Upper lobe of left lung (tissue), 6 donors: ENCODE measurements at regions not wholly inside any gene's neighbourhood (a gene's known extent, or its start where the extent isn't known, plus 50 kb on each side); places are given as distances from the start of the nearest gene placed in this dataset.

ENCODE experiments used
- ATAC-seq, 2 donors: fragments of 200-7000 bp; cut with Tn5 transposase; one replicate each; pipeline ENCODE4 v1.9.1; 2022; ENCODE audit warnings: mild to moderate bottlenecking in 2 of 2, moderate library complexity in 2 of 2; ENCODE audit not compliant: low FRiP score in 2 of 2
- DNase-seq, 2 donors: peaks; one replicate each; pipeline ENCODE4 v3.0.0-alpha.2; 2019 to 2020
- H3K27ac ChIP-seq, 4 donors: fragments of 200-600 bp; sonication (generic); one replicate each; pipeline ENCODE4 v1.5.1; 2016 to 2019
- H3K27me3 ChIP-seq, 4 donors: fragments of 200-600 bp; sonication (generic); one replicate each; pipeline ENCODE4 v1.5.1; 2017 to 2019
- H3K36me3 ChIP-seq, 4 donors: fragments of 200-600 bp; sonication (generic); one replicate each; pipeline ENCODE4 v1.5.1; 2016 to 2019
- H3K4me1 ChIP-seq, 4 donors: fragments of 200-600 bp; sonication (generic); one replicate each; pipeline ENCODE4 v1.5.1; 2018 to 2019
- H3K4me3 ChIP-seq, 4 donors: fragments of 200-600 bp; sonication (generic); one replicate each; pipeline ENCODE4 v1.5.1; 2017 to 2019; ENCODE audit warnings: mild to moderate bottlenecking in 2 of 4, moderate library complexity in 1 of 4
- H3K9me3 ChIP-seq, 4 donors: fragments of 200-600 bp; sonication (generic); one replicate each; pipeline ENCODE4 v1.5.1; 2018 to 2019
- CTCF ChIP-seq, 6 experiments: fragments of 450-650 bp in 4 of 6; fragments of 200-600 bp in 2 of 6; sonication (generic) in 2 of 6; IDR thresholded peaks; one replicate each; pipeline ENCODE4 v1.5.1; 2016 to 2019; ENCODE audit warnings: antibody characterized with exemption in 6 of 6
- EP300 ChIP-seq, 4 donors: sonication (generic); formaldehyde crosslinking; IDR thresholded peaks; one replicate each; pipeline ENCODE4 v1.5.1; 2017; ENCODE audit warnings: antibody characterized with exemption in 4 of 4, control low read depth in 2 of 4
- POLR2A ChIP-seq, 4 donors: fragments of 450-650 bp; IDR thresholded peaks; one replicate each; pipeline ENCODE4 v1.5.1; 2016 to 2017; ENCODE audit warnings: antibody characterized with exemption in 4 of 4, mild to moderate bottlenecking in 2 of 4
- POLR2AphosphoS5 ChIP-seq, 2 donors: sonication (generic); formaldehyde crosslinking; IDR thresholded peaks; one replicate each; pipeline ENCODE4 v1.5.1; 2017; ENCODE audit warnings: antibody characterized with exemption in 2 of 2
- WGBS, 2 donors: methylation state at CpG; one replicate each; pipeline ENCODE4 v1.1.5; 2017 to 2018; 5-methylcytosine and 5-hydroxymethylcytosine counted together
- donor health status: DM: no; HTN: no; CAD: no; lungs with moderate emphysema.
- donor health status: DM: no; HTN: yes; CAD: no; lungs with severe emphysema.

- H3K36me3 ChIP-seq: no peaks in the 10 kb centered on the region
- no peak overlapping the region for H3K27ac ChIP-seq
- DNase-seq (no peak), ATAC-seq (no peak)
- no peaks in the 10 kb centered on the region for H3K4me1 ChIP-seq
- no peaks in the 10 kb centered on the region for H3K27me3 ChIP-seq
- peaks cover 0 to 5% (median 2%) of the 10 kb centered on the region in 4 donors for H3K9me3 ChIP-seq
- 82 to 88% methylated on average over 5 to 6 of the region's 6 CpGs for WGBS, 2 donors
- no peak overlapping the region for H3K4me3 ChIP-seq
- TF ChIP-seq EP300 (IDR thresholded peaks at IDR 0.05) (no peak), POLR2AphosphoS5 (IDR thresholded peaks at IDR 0.05) (no peak)
Measured at GRCh38 chr12:107384645-107385044, 291.3 kb upstream of the CRY1 start.

GRCh38 chr12:107385509-107385908, 292.2 kb upstream of the CRY1 start:
- Histone ChIP-seq H3K4me1 (no peaks in the 10 kb centered on the region), H3K27me3 (no peaks in the 10 kb centered on the region), H3K9me3 (peaks cover 0 to 13% (median 2%) of the 10 kb centered on the region in 4 donors), H3K36me3 (no peaks in the 10 kb centered on the region), H3K4me3 (no peak overlapping the region), H3K27ac (no peak overlapping the region)
- ATAC-seq (peak in 1 of 2 donors; percentile 18), DNase-seq (no peak)
- 0 to 67% methylated on average over 1 to 8 of the region's 8 CpGs for WGBS, 2 donors
- TF ChIP-seq EP300 (IDR thresholded peaks at IDR 0.05) (no peak), POLR2A (IDR thresholded peaks at IDR 0.05) (no peak), POLR2AphosphoS5 (IDR thresholded peaks at IDR 0.05) (no peak), CTCF (IDR thresholded peaks at IDR 0.05) (no peak)

- no peak overlapping the region for H3K27ac ChIP-seq
- ATAC-seq (no peak), DNase-seq (no peak)
- H3K27me3 ChIP-seq: no peaks in the 10 kb centered on the region
- whole genome bisulfite sequencing, 2 donors: 85% methylated on average over 4 of the region's 4 CpGs
- TF ChIP-seq CTCF (IDR thresholded peaks at IDR 0.05) (no peak), POLR2AphosphoS5 (IDR thresholded peaks at IDR 0.05) (no peak), POLR2A (IDR thresholded peaks at IDR 0.05) (no peak), EP300 (IDR thresholded peaks at IDR 0.05) (no peak)
- no peak overlapping the region for H3K4me3 ChIP-seq
- no peaks in the 10 kb centered on the region for H3K4me1 ChIP-seq
- H3K36me3 ChIP-seq: no peaks in the 10 kb centered on the region
- H3K9me3 ChIP-seq: peaks cover 0 to 13% (median 2%) of the 10 kb centered on the region in 4 donors
Measured at GRCh38 chr12:107386569-107386968, 293.2 kb upstream of the CRY1 start.

GRCh38 chr12:107388263-107388662, 294.9 kb upstream of the CRY1 start:
- H3K4me3 ChIP-seq: no peak overlapping the region

GRCh38 chr12:107390414-107390813, 295.2 kb upstream of the PWP1 start:
- peaks cover 0 to 13% (median 2%) of the 10 kb centered on the region in 4 donors for H3K9me3 ChIP-seq
- H3K4me3 ChIP-seq: no peak overlapping the region
- H3K36me3 ChIP-seq: no peaks in the 10 kb centered on the region
- H3K27ac ChIP-seq: no peak overlapping the region
- ATAC-seq (no peak), DNase-seq (no peak)
- WGBS, 2 donors: 75 to 85% methylated on average over 2 of the region's 2 CpGs
- no peaks in the 10 kb centered on the region for H3K4me1 ChIP-seq
- H3K27me3 ChIP-seq: no peaks in the 10 kb centered on the region
- TF ChIP-seq POLR2A (IDR thresholded peaks at IDR 0.05) (no peak), POLR2AphosphoS5 (IDR thresholded peaks at IDR 0.05) (no peak), EP300 (IDR thresholded peaks at IDR 0.05) (no peak), CTCF (IDR thresholded peaks at IDR 0.05) (no peak)

More at GRCh38 chr12:107388263-107388662, 294.9 kb upstream of the CRY1 start:
- H3K9me3 ChIP-seq: peaks cover 0 to 13% (median 2%) of the 10 kb centered on the region in 4 donors
- H3K27ac ChIP-seq: no peak overlapping the region
- no peaks in the 10 kb centered on the region for H3K27me3 ChIP-seq
- H3K36me3 ChIP-seq: no peaks in the 10 kb centered on the region
- H3K4me1 ChIP-seq: no peaks in the 10 kb centered on the region
- 78 to 97% methylated on average over 1 of the region's 1 CpG for whole genome bisulfite sequencing, 2 donors
- TF ChIP-seq POLR2AphosphoS5 (IDR thresholded peaks at IDR 0.05): no peak
- no peak for TF ChIP-seq CTCF (IDR thresholded peaks at IDR 0.05)
- no peak for TF ChIP-seq EP300 (IDR thresholded peaks at IDR 0.05)
- no peak for TF ChIP-seq POLR2A (IDR thresholded peaks at IDR 0.05)
- ATAC-seq: no peak
- DNase-seq: no peak
